H1 (cell line): ENCODE measurements at regions not wholly inside any gene's neighbourhood (a gene's known extent, or its start where the extent isn't known, plus 50 kb on each side); places are given as distances from the start of the nearest gene placed in this dataset.

Experiments
- SIN3A ChIP-seq, 2 experiments: IDR thresholded peaks in 1 of 2; conservative IDR thresholded peaks in 1 of 2; 2 replicates each; pipeline ENCODE4 v1.6.1; 2011 to 2012; ENCODE audit warnings: low read length in 2 of 2, improper control_type of control experiment in 1 of 2, low read depth in 1 of 2, mild to moderate bottlenecking in 1 of 2

DNA sequence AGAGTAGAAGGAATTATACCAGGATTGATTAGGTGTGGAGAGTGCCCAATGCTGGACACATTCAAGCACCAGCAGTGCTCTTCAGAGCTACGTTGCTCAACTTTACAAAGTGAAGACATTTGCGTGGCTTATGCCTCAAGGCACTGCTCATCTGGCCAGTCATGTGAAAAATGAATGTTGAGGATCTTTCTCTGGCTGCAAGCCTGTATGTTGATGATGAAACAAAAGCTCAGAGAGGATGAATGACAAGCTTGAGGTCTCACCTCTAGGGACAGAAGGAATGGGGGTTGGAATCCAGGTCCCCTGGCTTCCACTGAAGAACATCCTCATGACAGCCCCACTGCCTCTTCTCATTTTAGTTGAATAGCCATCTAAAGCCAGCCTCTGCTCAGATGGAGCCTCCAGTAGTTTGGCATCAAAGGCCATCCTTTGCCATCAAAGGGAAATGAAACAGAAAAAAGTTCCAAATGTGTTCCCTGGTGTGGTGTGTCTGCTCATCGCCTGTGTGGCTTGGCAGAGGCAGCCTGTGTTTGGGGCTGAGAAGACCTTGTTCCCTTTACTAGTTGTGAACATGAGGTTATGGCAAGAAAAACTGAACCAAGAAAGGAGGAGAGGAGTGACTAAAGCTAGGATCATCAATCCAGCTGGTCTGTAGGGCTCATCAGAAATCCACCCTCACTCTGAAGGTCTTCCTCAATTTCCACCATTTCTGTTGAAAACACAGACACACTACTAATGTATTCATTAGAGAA, 114.0 kb upstream of the KL start (continued):
- no peak for TF ChIP-seq SIN3A (conservative IDR thresholded peaks at IDR 0.05 in 1 of 2, IDR thresholded peaks at IDR 0.05 in 1 of 2; ENCODE audit: low read depth in 1 of 2, low read length in 2 of 2)
